Fibroblast of skin of left quadriceps (primary cell): ENCODE measurements at regions not wholly inside any gene's neighbourhood (a gene's known extent, or its start where the extent isn't known, plus 50 kb on each side); places are given as distances from the start of the nearest gene placed in this dataset.
A peak's percentile ranks its signal among the peaks of the same experiment; 100 is the strongest.

Experiments used
- DNase-seq, 2 experiments: peaks; one replicate each; pipeline ENCODE4 v3.0.0-alpha.2; 2013; ENCODE audit warnings: low read depth in 2 of 2

DNA sequence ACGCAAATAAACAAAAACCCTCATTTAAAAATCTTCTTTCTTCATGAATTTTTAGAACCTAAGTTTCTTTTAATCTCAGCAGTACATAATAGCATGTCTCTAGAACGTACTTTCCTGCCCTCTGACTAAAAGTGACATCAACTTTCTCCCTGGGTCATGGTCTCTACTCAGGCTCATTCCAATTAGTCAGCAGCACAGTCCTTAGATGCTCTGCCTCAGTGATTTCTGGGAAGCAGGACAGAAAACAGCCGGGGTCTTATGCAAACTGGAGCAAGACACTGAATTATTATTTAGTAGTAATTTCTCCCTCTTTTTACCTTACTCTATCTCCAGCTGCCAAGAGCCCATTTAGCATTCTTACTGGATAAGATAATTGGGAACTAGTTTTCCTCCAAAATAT, 365.2 kb downstream of the TUSC7 start:
- DNase-seq = no peak

DNA sequence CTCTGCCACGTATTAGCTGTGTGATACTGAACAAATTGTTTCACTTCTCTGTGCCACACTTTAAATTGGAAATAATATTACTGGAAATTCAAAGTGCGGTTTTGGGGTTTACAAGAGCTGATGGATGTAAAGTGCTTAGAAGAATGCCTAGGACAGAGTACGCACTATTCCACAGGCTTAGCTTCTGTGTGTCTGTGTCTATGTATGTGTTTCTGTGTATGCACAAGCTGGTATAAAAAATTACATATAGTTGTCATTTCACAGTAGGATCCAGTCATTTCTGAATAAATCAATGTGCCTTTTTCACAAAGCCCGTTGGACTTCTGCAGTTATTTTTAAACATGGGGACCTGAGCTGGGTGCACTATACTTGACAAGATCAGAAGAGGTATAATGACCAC, 370.4 kb downstream of the TUSC7 start:
- no peak for DNase-seq

DNA sequence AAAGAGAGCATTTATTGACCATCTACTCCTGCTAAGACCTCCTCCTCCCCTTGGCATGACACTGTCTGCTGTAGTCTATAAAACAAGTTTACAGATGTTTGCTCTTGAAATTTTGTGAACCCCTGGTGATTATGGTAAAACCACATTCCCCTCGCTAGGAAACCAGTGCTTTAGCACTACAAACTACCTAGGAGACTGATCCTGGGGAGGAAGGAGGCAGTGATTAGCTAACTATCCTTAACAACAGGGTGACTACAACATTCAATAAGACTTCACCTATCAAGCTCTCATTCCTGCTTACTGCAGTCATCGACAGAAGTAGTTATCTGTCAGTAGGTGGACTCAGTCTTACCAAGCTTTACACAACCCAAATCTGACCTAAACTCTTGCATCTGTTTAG, 371.3 kb downstream of the TUSC7 start:
- DNase-seq = no peak

DNA sequence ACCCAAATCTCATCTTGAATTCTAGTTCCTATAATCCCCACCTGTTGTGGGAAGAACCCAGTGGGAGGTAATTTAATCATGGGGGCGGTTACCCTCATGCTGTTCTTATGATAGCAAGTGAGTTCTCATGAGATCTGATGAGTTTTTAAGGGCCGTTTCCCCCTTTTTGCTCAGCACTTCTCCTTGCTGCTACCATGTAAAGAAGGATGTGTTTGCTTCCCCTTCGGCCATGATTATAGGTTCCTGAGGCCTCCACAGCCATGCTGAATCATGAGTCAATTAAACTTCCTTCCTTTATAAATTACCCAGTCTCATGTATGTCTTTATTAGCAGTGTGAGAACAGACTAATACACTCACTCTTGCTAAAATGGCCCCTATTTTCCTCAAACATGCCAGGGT, 374.7 kb downstream of the TUSC7 start:
- DNase-seq = no peak

DNA sequence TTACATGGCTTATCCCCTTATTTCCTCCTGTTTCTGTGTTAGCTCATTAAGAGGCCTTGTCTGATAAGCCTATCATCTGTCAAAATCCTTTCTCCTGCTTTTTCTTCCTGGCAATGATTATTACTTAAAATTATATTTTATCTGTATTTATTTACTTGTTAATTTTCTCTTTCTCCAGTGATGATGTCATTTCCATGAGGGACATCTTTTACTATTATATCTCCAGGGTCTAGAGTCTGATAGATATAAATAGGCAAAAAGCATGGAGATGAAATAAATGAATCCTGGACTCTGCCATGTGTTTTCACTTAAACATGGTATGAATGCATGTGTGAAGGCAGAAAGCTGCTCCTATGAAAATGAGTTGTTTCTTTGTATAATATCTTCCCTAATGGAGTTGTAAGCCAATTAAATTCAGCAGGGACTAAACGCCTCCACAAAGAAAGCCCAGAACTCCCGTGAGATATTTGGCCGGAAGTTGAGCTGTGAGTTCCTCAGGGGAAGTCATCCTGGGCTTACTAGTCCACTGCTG, 375.2 kb downstream of the TUSC7 start:
- peak; percentile 40 to 48 for DNase-seq

DNA sequence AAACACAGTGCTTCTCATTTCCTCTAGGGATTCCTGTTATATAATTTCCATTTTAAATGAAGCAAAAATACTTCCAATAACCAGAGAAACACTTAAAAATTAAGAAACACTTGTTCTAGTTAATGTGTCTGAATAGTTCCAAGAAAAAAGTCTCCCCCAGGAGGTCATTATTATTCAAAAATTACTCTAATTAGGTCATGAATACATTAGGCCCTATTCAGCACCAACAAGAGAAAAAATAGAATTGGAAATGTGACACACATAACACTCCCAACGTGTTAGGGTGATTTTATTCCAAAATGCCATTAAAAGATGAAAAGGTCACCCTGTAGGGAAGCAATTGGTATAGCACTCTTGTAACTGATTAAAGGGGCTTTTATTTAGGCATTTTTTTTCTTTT, 382.1 kb downstream of the TUSC7 start:
- DNase-seq = no peak

DNA sequence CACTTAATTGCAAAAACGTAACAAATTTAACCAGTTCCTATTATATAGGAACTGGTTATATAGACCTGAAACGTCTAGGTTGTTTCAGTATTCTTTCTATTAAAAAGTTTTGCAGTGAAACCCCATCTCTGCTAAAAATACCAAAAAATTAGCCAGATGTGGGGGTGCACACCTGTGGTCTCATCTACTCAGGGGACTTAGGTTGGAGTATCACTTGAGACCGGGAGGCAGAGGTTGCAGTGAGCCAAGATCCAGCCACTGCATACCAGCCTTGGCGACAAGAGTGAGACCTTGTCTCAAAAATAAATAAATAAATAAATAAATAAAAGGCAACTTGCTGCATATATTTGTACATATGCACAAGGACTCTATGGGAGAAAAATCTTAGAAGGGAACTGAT, 387.0 kb downstream of the TUSC7 start:
- DNase-seq = no peak

DNA sequence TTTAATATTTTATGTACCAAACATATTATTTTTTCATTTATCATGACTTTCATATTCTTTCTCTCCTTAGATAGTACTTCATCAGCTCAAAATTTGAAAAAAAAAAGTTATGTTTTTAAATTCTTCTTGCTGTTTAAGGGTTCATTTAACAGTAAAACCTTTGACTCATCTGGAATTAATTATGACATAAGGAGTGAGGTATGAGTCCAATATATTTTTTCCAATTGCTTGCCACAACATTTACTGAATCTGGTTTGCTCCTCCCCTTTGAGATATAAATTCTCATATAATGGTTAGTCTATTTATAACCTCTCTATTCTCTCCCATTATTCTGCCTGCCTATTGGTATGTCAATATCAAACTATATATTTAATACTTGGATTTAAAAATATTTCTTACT, 387.8 kb downstream of the TUSC7 start:
- DNase-seq = peak; percentile 68 to 74

DNA sequence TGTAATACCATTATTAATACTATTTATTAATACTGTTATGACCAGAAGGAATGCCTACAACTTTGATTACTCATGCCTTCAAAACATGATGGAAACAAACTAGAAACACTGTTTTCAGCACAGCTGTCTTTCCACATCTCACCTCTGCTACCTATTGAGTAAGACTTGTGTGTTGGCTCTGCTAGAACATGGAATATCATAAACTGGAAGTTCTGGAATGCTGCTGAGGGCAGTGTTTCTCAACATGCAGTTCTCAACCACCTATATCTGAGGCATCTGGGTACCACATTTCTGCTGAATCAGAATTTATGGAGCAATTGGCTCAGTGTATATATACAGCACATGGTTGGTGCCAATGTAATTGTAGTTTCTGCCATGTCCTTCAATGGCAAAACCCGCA, 392.1 kb downstream of the TUSC7 start:
- no peak for DNase-seq

DNA sequence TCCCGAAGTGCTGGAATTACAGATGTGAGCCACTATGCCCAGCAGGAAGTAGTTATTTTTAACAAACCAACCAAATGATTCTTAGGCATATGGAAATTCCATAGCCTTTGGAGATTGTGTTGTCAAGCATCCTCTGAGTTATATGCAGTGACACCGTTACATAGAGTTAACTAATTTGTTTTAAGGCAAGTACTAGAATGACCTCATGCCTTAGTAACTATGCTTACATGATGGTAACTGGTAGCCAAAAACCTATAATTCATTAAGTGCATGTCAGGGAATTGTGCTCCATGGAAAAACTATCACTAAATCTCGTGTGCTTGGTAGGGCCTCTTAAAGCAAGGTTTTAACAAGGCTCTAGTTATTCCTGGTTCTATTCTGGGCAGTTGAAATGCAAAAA, 392.8 kb downstream of the TUSC7 start:
- DNase-seq = no peak

DNA sequence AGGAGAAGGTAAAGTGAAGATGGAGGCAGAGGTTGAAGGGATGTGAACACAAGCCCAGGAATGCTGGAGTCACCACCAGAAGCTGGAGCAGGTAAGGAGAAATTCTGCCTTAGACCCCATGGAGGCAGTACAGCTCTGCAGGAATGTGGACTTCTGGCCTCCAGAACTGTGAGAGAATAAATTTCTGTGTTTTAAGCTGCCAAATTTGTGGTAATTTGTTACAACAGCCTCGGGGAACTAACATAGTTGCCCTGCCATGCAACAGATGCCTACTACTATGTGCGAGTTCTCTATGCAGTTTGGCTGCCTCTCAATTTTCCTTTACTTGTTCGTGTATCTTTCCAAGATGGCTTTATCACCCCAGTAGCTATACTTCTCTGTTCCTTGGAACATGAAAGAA, 394.1 kb downstream of the TUSC7 start:
- DNase-seq = no peak

DNA sequence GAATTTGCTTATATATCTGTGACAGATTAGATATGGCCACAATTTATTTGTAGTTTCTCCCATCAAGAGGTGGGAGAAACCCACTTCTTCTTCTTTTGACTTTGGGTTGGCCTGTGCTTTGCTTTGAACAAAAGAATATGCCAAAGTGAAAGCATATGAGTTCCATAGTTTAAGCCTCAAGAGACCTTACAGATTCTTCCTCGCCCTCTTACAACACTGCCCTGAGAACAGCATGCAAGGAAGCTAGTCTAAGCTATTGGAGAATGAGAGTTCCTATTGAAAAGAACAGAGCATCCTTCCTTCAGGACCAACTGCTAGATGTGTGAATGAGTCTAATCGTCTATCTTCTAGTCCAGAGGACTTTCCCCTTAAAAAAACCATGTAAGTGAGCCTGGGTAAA, 394.8 kb downstream of the TUSC7 start:
- no peak for DNase-seq

DNA sequence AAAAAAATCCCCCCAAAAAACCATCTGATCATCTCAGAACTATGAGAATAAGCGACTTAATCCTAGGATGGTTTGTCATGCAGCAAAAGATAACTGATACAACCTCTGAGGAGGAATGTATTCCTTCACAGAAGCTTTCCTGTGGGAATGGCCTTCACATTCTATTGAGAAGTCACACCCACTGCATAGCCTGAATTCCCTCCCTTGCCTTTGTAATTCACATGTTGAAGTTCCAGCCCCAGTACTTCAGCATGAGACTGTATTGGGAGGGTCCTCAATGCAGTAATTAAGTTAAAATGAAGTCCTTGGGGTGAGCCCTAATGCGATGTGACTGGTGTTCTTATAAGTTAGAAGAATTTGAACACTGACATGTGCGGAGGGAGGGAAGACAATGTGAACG, 395.2 kb downstream of the TUSC7 start:
- DNase-seq = no peak

DNA sequence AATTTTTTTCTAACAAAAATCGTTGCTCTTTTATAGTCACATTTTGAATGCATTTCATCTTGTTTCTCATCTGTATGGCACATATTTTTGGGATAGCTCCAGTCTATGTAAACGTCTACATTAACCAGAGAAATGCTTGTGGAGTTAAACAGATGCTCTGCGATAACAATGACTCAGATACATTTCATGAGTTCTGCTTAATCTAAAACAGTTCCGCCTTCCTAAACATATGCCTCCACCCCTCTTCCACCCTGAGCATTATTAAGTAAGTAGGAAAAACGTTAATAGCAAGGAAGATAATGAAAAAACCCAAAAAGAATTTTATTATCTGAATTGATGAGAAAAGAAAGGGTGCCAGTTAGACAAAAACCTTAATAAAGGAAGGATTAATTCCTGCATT, 396.1 kb downstream of the TUSC7 start:
- peak; percentile 88 to 89 for DNase-seq

DNA sequence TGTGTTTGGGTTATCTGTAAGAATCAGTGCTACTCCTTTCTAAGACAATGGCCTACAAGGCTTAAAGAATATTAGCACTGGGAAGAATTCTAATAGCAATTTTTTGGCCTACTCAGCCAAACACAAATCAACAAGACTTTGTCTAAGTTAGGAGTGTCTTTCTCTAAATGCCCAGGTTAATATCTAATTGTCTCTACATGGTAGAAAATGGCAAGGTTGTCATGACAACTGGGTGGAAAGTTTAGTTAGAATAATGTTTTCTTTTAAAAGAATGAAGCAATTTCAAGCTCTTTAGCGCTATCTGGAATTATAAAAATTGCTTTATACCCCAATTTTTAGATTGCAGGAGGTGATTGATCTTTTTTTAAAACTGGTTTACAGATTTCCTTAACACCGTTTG, 396.8 kb downstream of the TUSC7 start:
- DNase-seq = no peak

DNA sequence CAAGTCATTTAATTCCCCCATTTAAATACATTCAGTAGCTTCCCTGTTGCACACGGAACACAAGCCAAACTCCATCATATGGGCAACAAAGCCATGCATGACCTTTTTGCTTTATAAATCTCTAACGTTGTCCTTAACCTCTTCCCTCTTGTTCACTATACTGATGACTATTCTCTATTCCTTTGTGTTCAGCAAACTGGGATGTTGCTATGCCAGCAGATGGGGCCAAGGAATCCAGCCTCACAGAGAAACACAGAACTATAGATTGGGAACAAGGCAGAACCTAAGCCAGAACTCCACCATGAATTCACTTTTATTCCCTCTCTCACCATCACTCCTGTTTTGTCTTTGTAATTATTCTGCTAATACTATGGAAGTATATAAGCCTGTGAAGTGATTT, 398.4 kb downstream of the TUSC7 start:
- DNase-seq = no peak

DNA sequence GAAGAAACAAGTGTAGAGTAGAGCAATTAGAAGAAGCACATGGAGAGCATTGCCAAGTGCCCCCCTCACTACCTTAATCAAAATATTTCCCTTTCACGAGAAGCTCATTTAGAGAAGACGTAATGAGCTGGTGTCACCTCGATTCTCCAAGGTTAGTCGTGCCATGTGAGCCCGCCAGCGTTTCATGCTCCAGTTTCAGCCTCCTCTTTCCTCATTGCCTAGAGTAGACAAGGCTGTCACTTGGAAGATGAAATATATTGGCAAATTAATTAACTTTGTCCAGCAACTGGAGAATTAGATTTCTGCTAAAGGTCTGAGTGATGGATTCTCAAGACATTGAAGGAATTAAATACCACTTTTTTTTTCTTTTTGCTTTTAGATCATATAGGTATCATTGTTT, 399.6 kb downstream of the TUSC7 start:
- no peak for DNase-seq

DNA sequence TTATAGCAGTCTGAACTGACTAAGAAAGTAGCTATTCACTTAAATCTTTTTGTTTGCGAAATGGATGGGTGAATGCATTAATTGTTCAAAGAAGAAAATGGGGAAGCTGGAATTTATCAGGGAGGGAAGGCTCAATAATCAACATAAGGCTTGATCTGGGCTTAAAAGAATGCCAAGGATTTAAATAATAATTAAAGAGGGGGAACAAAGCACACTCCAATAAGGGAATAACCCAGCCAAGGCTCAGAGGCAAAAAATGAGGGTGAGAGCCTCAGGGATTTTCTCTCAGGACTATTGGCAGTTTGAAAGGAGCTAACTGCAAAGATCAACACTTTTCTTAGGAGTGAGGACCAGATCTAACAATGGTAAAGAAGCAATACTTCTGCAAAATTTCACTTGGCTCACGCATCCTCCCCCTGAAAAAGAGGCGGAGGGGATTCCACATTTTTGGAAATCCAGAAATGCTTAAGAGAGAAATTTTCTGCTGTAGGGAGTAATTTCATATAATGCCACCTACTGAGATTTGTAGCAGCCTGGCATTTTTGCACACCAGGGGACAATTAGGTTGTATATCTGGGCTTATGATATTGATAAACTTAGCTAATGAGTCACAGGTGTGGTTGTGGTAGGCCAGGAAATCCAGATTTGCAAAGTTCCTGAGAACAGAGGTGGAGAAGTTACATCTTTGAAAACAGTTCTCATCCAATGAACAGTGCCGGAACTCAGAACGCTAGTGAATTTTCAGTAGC, 405.1 kb downstream of the TUSC7 start:
- DNase-seq = peak; percentile 69 to 71

DNA sequence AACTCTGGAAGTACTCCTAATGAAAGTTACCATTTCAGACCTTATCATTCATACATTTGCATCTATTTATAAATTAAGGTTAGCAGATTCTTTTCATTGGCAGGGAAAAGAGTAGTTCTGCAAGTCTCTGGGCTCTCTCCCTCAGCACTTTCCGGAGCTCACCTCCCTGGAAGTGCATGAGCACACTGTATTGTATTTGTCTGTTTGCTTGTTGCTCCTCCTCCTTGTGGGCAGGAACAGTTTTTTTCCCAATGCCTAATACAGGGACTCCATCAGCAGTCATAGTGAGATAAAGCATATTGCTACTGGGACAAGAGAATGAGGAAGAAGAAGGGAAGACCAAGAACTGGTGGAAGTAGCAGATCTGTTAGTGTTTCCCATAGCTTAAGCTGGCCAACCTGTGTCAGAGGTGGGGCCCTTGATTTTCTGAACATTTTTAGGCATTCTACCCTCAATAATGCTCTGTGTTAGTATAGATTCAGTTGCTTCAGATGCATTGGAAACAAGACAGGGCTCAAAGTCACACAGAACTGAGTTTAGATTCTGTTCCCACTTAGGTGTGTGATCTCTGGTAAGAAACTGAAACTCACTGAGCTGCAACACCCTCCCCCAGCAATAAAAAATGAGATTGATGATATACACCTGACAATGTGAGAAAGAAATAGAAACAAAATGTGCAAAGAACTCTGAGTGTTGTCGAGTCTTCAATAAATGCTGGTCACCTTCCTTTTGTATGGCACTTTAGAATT, 407.8 kb downstream of the TUSC7 start:
- no peak for DNase-seq

DNA sequence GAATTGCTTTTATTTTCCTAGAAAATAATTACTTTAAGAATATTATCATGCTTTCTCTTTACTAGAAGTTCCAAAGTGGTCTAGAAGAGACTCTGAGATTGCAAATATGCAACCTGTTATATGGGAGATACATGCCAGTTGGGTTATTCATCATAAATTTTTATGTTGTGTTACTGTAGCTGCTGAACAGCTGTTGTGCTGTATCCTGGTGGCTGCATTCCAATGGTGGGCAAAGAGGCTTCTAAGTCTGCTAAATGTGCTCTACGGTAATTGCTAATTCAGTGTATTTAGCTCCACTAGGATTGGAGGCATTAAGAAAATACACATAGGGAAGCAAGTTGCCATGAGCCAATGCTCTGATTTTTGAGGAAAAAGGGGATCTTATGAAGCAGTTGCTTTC, 409.0 kb downstream of the TUSC7 start:
- no peak for DNase-seq

DNA sequence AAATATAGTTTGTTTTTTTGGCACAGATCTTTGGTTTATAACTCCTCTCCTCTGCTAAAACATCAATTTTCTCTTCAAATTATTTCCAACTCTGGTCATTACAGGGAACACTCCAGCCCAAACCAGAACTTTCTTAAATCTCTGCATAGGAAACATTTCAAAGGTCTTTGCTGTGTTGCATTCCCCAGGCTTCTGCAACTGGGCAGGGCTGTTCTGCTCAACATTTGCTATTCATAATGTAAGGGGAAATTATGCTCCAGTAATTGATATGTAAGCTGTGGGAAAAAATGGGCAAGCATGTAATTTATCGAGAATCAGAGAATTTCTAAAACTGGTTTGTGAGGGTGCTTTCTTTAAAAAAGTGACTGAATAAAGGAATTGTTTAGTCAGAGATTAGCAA, 410.4 kb downstream of the TUSC7 start:
- no peak for DNase-seq

DNA sequence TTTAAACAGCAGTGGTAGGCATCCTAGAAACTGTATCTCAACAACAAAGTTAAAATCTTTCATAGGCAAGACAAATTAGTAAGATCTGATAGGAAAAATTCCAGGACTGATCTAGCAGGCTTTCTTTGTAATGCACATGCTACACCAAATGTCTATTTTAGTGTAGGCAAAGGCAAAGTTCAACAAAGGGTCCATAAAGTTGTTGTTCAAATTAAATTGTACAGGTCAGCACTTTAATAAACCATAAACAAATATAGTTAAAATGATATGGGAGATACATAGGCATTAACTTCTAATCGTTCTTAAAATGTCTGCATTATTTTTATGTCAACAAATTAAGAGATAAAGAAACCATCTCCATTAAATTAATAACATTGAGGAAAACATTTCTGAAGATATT, 413.0 kb downstream of the TUSC7 start:
- no peak for DNase-seq

DNA sequence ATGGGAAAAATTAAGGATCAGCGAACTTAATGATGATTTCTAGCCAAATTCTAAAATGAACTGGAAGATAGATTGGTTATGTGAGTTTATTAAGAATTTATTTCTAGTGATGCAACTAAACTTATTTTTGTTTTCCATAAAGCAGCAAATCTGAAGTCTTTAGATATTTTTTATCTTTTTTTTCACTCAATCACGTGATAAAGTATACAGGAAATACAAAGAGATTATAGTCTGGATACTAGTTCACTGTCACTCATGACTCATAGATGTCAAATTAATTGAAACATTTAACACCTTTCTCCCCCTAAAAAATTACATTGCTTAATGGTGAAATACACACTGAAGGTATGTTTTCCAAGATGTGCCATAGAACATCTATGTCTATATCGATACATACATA, 416.9 kb downstream of the TUSC7 start:
- no peak for DNase-seq
